ENCODE measurements at regions not wholly inside any gene's neighbourhood (a gene's known extent, or its start where the extent isn't known, plus 50 kb on each side); places are given as distances from the start of the nearest gene placed in this dataset.

DNA sequence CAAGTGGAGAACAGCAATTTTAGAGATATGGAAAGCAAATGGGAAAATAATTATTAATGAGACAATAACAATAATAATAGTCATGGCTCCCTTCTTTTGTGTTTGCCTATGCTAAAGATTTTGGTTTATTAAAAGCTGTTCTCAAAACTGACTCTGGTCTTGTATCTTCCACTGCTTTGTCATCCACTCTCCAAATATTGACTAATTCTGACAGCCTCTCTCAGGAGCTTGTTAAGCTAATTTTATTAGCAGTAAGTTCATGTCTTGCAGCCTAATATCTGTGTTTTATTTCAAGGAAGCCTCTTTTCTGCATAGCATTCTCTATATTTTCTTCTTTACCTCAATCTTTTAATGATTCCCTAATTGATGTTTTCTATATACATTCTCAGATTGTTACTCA, 1419.8 kb downstream of the ARAP2 start:
- no peak overlapping the region for H3K9ac ChIP-seq (ENCODE audit: insufficient read depth, low read length)
- H4K20me1 ChIP-seq (ENCODE audit: control insufficient read depth, extremely low read depth, insufficient read depth, low read length), result no peaks in the 10 kb centered on the region
- no peak for TF ChIP-seq EZH2 (IDR thresholded peaks at IDR 0.05; ENCODE audit: low read length, missing control alignments)
- TF ChIP-seq, protein P1, sequence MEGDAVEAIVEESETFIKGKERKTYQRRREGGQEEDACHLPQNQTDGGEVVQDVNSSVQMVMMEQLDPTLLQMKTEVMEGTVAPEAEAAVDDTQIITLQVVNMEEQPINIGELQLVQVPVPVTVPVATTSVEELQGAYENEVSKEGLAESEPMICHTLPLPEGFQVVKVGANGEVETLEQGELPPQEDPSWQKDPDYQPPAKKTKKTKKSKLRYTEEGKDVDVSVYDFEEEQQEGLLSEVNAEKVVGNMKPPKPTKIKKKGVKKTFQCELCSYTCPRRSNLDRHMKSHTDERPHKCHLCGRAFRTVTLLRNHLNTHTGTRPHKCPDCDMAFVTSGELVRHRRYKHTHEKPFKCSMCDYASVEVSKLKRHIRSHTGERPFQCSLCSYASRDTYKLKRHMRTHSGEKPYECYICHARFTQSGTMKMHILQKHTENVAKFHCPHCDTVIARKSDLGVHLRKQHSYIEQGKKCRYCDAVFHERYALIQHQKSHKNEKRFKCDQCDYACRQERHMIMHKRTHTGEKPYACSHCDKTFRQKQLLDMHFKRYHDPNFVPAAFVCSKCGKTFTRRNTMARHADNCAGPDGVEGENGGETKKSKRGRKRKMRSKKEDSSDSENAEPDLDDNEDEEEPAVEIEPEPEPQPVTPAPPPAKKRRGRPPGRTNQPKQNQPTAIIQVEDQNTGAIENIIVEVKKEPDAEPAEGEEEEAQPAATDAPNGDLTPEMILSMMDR (conservative IDR thresholded peaks at IDR 0.05 in 1 of 2, IDR thresholded peaks at IDR 0.05 in 1 of 2; ENCODE audit: low read depth in 1 of 2, low read length in 2 of 2), result no peak
- DNase-seq (ENCODE audit: low read depth in 2 of 2), result no peak
- H3K9me3 ChIP-seq (ENCODE audit: control insufficient read depth, insufficient read depth, low read depth, low read length), result no peaks in the 10 kb centered on the region
- H3K79me2 ChIP-seq (ENCODE audit: control insufficient read depth, insufficient read depth, low read length), result no peaks in the 10 kb centered on the region
- H3K27ac ChIP-seq (ENCODE audit: insufficient read depth, low read length), result no peak overlapping the region
- no peaks in the 10 kb centered on the region for H3K36me3 ChIP-seq (ENCODE audit: control insufficient read depth, insufficient read depth, low read length)
- H3K4me3 ChIP-seq (replicated peaks in 1 of 4; ENCODE audit: control extremely low read depth in 1 of 4, insufficient read depth in 1 of 4, low read depth in 3 of 4, low read length in 4 of 4), result no peak overlapping the region
- no peak overlapping the region for H3K4me2 ChIP-seq (ENCODE audit: extremely low read depth, insufficient read depth, low read length)
- no peak overlapping the region for H2AFZ ChIP-seq (ENCODE audit: low read length)
- no peaks in the 10 kb centered on the region for H3K27me3 ChIP-seq (ENCODE audit: control insufficient read depth, insufficient read depth, low read length)
- H3K4me1 ChIP-seq (ENCODE audit: control insufficient read depth, extremely low read depth, insufficient read depth, low read length), result no peaks in the 10 kb centered on the region

DNA sequence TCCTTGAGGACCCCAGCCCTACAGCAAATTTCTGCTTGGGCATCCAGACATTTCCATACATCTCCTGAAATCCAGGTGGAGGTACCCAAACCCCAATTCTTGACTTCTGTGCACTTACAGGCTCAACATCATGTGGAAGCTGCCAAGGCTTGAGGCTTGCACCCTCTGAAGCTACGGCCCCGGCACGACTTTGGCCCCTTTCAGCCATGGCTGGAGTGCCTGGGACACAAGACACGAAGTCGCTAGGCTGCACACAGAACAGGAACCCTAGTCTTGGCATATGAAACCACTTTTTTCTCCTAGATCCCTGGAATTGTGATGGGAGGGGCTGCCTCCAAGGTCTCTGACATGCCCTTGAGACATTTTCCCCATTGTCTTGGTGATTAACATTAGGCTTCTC, 1417.7 kb downstream of the ARAP2 start:
- Histone ChIP-seq H2AFZ (ENCODE audit: low read length) (no peak overlapping the region), H3K9ac (ENCODE audit: insufficient read depth, low read length) (no peak overlapping the region), H3K4me2 (ENCODE audit: extremely low read depth, insufficient read depth, low read length) (no peak overlapping the region), H3K36me3 (ENCODE audit: control insufficient read depth, insufficient read depth, low read length) (no peaks in the 10 kb centered on the region), H3K4me1 (ENCODE audit: control insufficient read depth, extremely low read depth, insufficient read depth, low read length) (no peaks in the 10 kb centered on the region), H3K9me3 (ENCODE audit: control insufficient read depth, insufficient read depth, low read depth, low read length) (no peaks in the 10 kb centered on the region), H3K79me2 (ENCODE audit: control insufficient read depth, insufficient read depth, low read length) (no peaks in the 10 kb centered on the region), H3K4me3 (replicated peaks in 1 of 4; ENCODE audit: control extremely low read depth in 1 of 4, insufficient read depth in 1 of 4, low read depth in 3 of 4, low read length in 4 of 4) (no peak overlapping the region), H3K27me3 (ENCODE audit: control insufficient read depth, insufficient read depth, low read length) (no peaks in the 10 kb centered on the region), H3K27ac (ENCODE audit: insufficient read depth, low read length) (no peak overlapping the region), H4K20me1 (ENCODE audit: control insufficient read depth, extremely low read depth, insufficient read depth, low read length) (no peaks in the 10 kb centered on the region)
- no peak for DNase-seq (ENCODE audit: low read depth in 2 of 2)
- TF ChIP-seq, protein P1 (conservative IDR thresholded peaks at IDR 0.05 in 1 of 2, IDR thresholded peaks at IDR 0.05 in 1 of 2; ENCODE audit: low read depth in 1 of 2, low read length in 2 of 2), result no peak
- TF ChIP-seq EZH2 (IDR thresholded peaks at IDR 0.05; ENCODE audit: low read length, missing control alignments), result no peak

DNA sequence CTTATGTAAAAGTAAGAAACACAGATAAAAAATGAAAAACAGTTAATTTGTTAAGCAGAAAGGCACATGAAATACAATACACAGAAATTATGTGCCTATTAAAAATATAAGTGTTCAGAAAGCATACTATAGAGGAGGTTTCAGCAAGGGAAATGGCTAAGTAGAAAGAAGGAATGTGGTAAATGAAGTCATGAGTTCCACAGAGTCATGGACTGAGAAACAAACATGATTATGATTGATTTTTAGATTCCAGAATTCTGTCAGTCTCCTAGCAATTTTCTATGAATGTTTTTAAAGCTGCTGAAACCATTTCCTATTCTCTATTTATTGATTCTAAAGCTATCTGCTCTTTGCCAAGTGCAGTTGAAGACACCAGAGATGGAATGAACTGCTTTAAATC, 1398.4 kb downstream of the ARAP2 start:
- H3K4me3 ChIP-seq (replicated peaks in 1 of 4; ENCODE audit: control extremely low read depth in 1 of 4, insufficient read depth in 1 of 4, low read depth in 3 of 4, low read length in 4 of 4), result no peak overlapping the region
- H4K20me1 ChIP-seq (ENCODE audit: control insufficient read depth, extremely low read depth, insufficient read depth, low read length), result no peaks in the 10 kb centered on the region
- no peak overlapping the region for H2AFZ ChIP-seq (ENCODE audit: low read length)
- H3K79me2 ChIP-seq (ENCODE audit: control insufficient read depth, insufficient read depth, low read length), result no peaks in the 10 kb centered on the region
- no peak overlapping the region for H3K9ac ChIP-seq (ENCODE audit: insufficient read depth, low read length)
- H3K4me2 ChIP-seq (ENCODE audit: extremely low read depth, insufficient read depth, low read length), result no peak overlapping the region
- no peak for TF ChIP-seq EZH2 (IDR thresholded peaks at IDR 0.05; ENCODE audit: low read length, missing control alignments)
- TF ChIP-seq, protein P1 (conservative IDR thresholded peaks at IDR 0.05 in 1 of 2, IDR thresholded peaks at IDR 0.05 in 1 of 2; ENCODE audit: low read depth in 1 of 2, low read length in 2 of 2), result no peak
- H3K36me3 ChIP-seq (ENCODE audit: control insufficient read depth, insufficient read depth, low read length), result no peaks in the 10 kb centered on the region
- H3K9me3 ChIP-seq (ENCODE audit: control insufficient read depth, insufficient read depth, low read depth, low read length), result no peaks in the 10 kb centered on the region
- DNase-seq (ENCODE audit: low read depth in 2 of 2), result no peak
- no peak overlapping the region for H3K27ac ChIP-seq (ENCODE audit: insufficient read depth, low read length)
- no peaks in the 10 kb centered on the region for H3K4me1 ChIP-seq (ENCODE audit: control insufficient read depth, extremely low read depth, insufficient read depth, low read length)
- no peaks in the 10 kb centered on the region for H3K27me3 ChIP-seq (ENCODE audit: control insufficient read depth, insufficient read depth, low read length)

Measured in fibroblast of lung (primary cell).